SKM-1 treated with dmso at 0.1 percent for 144 hours (cell line): ENCODE measurements at regions not wholly inside any gene's neighbourhood (a gene's known extent, or its start where the extent isn't known, plus 50 kb on each side); places are given as distances from the start of the nearest gene placed in this dataset.

ENCODE experiments used
- DNase-seq: peaks from one replicate; lab custom pipeline; 2025; ENCODE audit not compliant: unreplicated experiment; lab: John Stamatoyannopoulos, UW

GRCh38 chr13:111893607-111894443, 173.1 kb upstream of the SOX1 start:
- no peak for DNase-seq

- no peak for DNase-seq
These were observed 170.8 kb upstream of the SOX1 start for GRCh38 chr13:111895896-111896821.

GRCh38 chr13:111897178-111897845, 169.6 kb upstream of the SOX1 start:
- DNase-seq, result no peak

- DNase-seq, result no peak
These were observed 169.1 kb upstream of the SOX1 start for GRCh38 chr13:111897846-111898215.

- DNase-seq, result no peak
These were observed 167.8 kb upstream of the SOX1 start for GRCh38 chr13:111898956-111899713.

GRCh38 chr13:111899714-111900389, 167.1 kb upstream of the SOX1 start:
- no peak for DNase-seq

GRCh38 chr13:111900390-111901131, 166.4 kb upstream of the SOX1 start:
- no peak for DNase-seq

- no peak for DNase-seq
These were observed 165.6 kb upstream of the SOX1 start for GRCh38 chr13:111901267-111901915.

- DNase-seq, result no peak
These were observed 164.2 kb upstream of the SOX1 start for GRCh38 chr13:111902726-111903125.

GRCh38 chr13:111903143-111903542, 163.8 kb upstream of the SOX1 start:
- DNase-seq, result no peak

GRCh38 chr13:111904166-111904565, 162.8 kb upstream of the SOX1 start:
- DNase-seq, result no peak

GRCh38 chr13:111904701-111905608, 162.0 kb upstream of the SOX1 start:
- no peak for DNase-seq

GRCh38 chr13:111905609-111905945, 161.4 kb upstream of the SOX1 start:
- DNase-seq, result no peak

- DNase-seq, result no peak
These were observed 160.6 kb upstream of the SOX1 start for GRCh38 chr13:111906306-111906705.

- DNase-seq, result no peak
These were observed 160.1 kb upstream of the SOX1 start for GRCh38 chr13:111906816-111907215.

- DNase-seq, result no peak
These were observed 159.5 kb upstream of the SOX1 start for GRCh38 chr13:111907341-111907880.

GRCh38 chr13:111908361-111908760, 158.6 kb upstream of the SOX1 start:
- no peak for DNase-seq

- no peak for DNase-seq
These were observed 158.0 kb upstream of the SOX1 start for GRCh38 chr13:111908981-111909380.
